H1 (cell line): ENCODE measurements at regions not wholly inside any gene's neighbourhood (a gene's known extent, or its start where the extent isn't known, plus 50 kb on each side); places are given as distances from the start of the nearest gene placed in this dataset.

Experiments
- CTCF ChIA-PET: fragments of 300-600 bp; sonication (Branson Sonifier 250); formaldehyde crosslinking; loops from one replicate; lab custom pipeline; 2021; ENCODE audit not compliant: partially characterized antibody; lab: Charles Lee
- POLR2A ChIA-PET: fragments of 300-600 bp; sonication (Branson Sonifier 250); formaldehyde crosslinking; loops from one replicate; lab custom pipeline; 2021; ENCODE audit warnings: inconsistent platforms; ENCODE audit not compliant: partially characterized antibody; lab: Charles Lee
- DNase-seq, 2 experiments: peaks; one replicate each; pipeline versions ENCODE4 v3.0.0 to v3.0.0-alpha.2; 2010 to 2022; ENCODE audit warnings: low spot score in 2 of 2, low read depth in 1 of 2, mixed read lengths in 1 of 2
- FAIRE-seq: peaks from 2 replicates; lab custom pipeline; 2011; peaks lifted over from hg19 to GRCh38; lab: Jason Lieb, UNC
- H2AFZ ChIP-seq: 2 replicates; pipeline ENCODE4 v1.8.1; 2012; ENCODE audit warnings: low read length, inconsistent platforms
- H2AK5ac ChIP-seq: 2 replicates; pipeline ENCODE4 v1.6.1; 2013; ENCODE audit warnings: low read depth, low read length
- H2BK120ac ChIP-seq: replicated peaks from 2 replicates; pipeline ENCODE3; 2013; ENCODE audit warnings: low read depth, low read length, inconsistent platforms
- H2BK12ac ChIP-seq: 2 replicates; pipeline ENCODE4 v1.6.1; 2013; ENCODE audit warnings: low read depth, low read length
- H2BK15ac ChIP-seq: 2 replicates; pipeline ENCODE4 v1.6.1; 2013; ENCODE audit warnings: low read length
- H2BK20ac ChIP-seq: 2 replicates; pipeline ENCODE4 v1.6.1; 2013; ENCODE audit warnings: low read length
- H2BK5ac ChIP-seq: 2 replicates; pipeline ENCODE4 v1.6.1; 2013; ENCODE audit warnings: low read depth, low read length
- H3K14ac ChIP-seq: 2 replicates; pipeline ENCODE4 v1.6.1; 2013; ENCODE audit warnings: inconsistent platforms; ENCODE audit not compliant: insufficient read length
- H3K18ac ChIP-seq: 2 replicates; pipeline ENCODE4 v1.6.1; 2013; ENCODE audit warnings: low read length; ENCODE audit errors: extremely low read depth
- H3K23ac ChIP-seq: 2 replicates; pipeline ENCODE4 v1.6.1; 2013; ENCODE audit warnings: inconsistent platforms; ENCODE audit not compliant: insufficient read length
- H3K23me2 ChIP-seq: 2 replicates; pipeline ENCODE4 v1.6.1; 2013; ENCODE audit warnings: low read depth, low read length
- H3K27ac ChIP-seq: 2 replicates; pipeline ENCODE4 v1.6.1; 2011; ENCODE audit warnings: low read depth, low read length, inconsistent platforms
- H3K27me3 ChIP-seq, 4 experiments: replicated peaks in 1 of 4; 1 replicate in 1 of 4; 2 replicates in 3 of 4; pipeline versions ENCODE4 v1.6.1 to v1.8.1; 2011 to 2013; ENCODE audit warnings: low read length in 3 of 4, mild to moderate bottlenecking in 3 of 4, inconsistent platforms in 2 of 4, mixed read lengths in 2 of 4, moderate library complexity in 1 of 4; ENCODE audit not compliant: control insufficient read depth in 3 of 4, insufficient read depth in 3 of 4; ENCODE audit errors: extremely low read depth in 1 of 4
- H3K36me3 ChIP-seq, 4 experiments: 2 replicates each; pipeline versions ENCODE4 v1.6.1 to v1.8.1; 2011 to 2013; ENCODE audit warnings: mild to moderate bottlenecking in 4 of 4, low read length in 3 of 4, moderate library complexity in 2 of 4, control low read depth in 1 of 4, inconsistent platforms in 1 of 4; ENCODE audit not compliant: insufficient read depth in 4 of 4, control insufficient read depth in 2 of 4
- H3K4ac ChIP-seq: replicated peaks from 2 replicates; pipeline ENCODE3; 2013; ENCODE audit warnings: low read length, low read depth, mixed read lengths, inconsistent platforms; ENCODE audit not compliant: insufficient read length
- H3K4me1 ChIP-seq, 4 experiments: replicated peaks in 1 of 4; 1 replicate in 1 of 4; 2 replicates in 3 of 4; pipeline versions ENCODE4 v1.6.1 to v1.8.1; 2011 to 2013; ENCODE audit warnings: low read length in 3 of 4, inconsistent platforms in 2 of 4, mixed read lengths in 1 of 4; ENCODE audit not compliant: insufficient read depth in 4 of 4, control insufficient read depth in 3 of 4
- H3K4me2 ChIP-seq, 2 experiments: 2 replicates each; pipeline versions ENCODE4 v1.6.1 to v1.8.1; 2011 to 2013; ENCODE audit warnings: low read depth in 2 of 2, low read length in 2 of 2, control low read depth in 1 of 2, inconsistent platforms in 1 of 2, mild to moderate bottlenecking in 1 of 2; ENCODE audit not compliant: insufficient read depth in 1 of 2
- H3K4me3 ChIP-seq, 4 experiments: fragments of 200-600, 300-600 bp in 1 of 4; sonication (generic), shearing (Covaris generic), sonication (Bioruptor Twin) in 1 of 4; 2 replicates each; pipeline versions ENCODE4 v1.5.1 to v1.8.1; 2011 to 2016; ENCODE audit warnings: low read length in 4 of 4, low read depth in 3 of 4, control low read depth in 2 of 4, inconsistent platforms in 2 of 4, mild to moderate bottlenecking in 2 of 4, mixed read lengths in 1 of 4, moderate library complexity in 1 of 4; ENCODE audit not compliant: insufficient read depth in 2 of 4; ENCODE audit errors: extremely low read depth in 1 of 4
- H3K56ac ChIP-seq: replicated peaks from 2 replicates; pipeline ENCODE3; 2013; ENCODE audit warnings: low read depth, mild to moderate bottlenecking, mixed read lengths, low read length, inconsistent platforms; ENCODE audit not compliant: insufficient read length
- H3K79me1 ChIP-seq: 2 replicates; pipeline ENCODE4 v1.6.1; 2013; ENCODE audit warnings: low read depth, low read length, control low read depth
- H3K79me2 ChIP-seq, 2 experiments: 2 replicates each; pipeline versions ENCODE4 v1.6.1 to v1.8.1; 2012 to 2013; ENCODE audit warnings: low read length in 2 of 2, mild to moderate bottlenecking in 2 of 2, inconsistent platforms in 1 of 2; ENCODE audit not compliant: insufficient read depth in 2 of 2, control insufficient read depth in 1 of 2
- H3K9ac ChIP-seq, 4 experiments: replicated peaks in 1 of 4; 1 replicate in 1 of 4; 2 replicates in 3 of 4; pipeline versions ENCODE4 v1.6.1 to v1.8.1; 2011 to 2013; ENCODE audit warnings: low read depth in 3 of 4, low read length in 3 of 4, control low read depth in 2 of 4, mild to moderate bottlenecking in 2 of 4, moderate library complexity in 2 of 4, inconsistent platforms in 1 of 4; ENCODE audit errors: extremely low read depth in 1 of 4
- H3K9me3 ChIP-seq, 2 experiments: 2 replicates each; pipeline versions ENCODE4 v1.6.1 to v1.8.1; 2012 to 2013; ENCODE audit warnings: mild to moderate bottlenecking in 2 of 2, moderate library complexity in 2 of 2, control low read depth in 1 of 2, inconsistent platforms in 1 of 2, low read depth in 1 of 2, low read length in 1 of 2, mixed read lengths in 1 of 2; ENCODE audit not compliant: insufficient read depth in 2 of 2
- H4K20me1 ChIP-seq, 2 experiments: replicated peaks in 1 of 2; 2 replicates each; pipeline versions ENCODE3 to v1.8.1; 2011 to 2013; ENCODE audit warnings: inconsistent platforms in 2 of 2, low read length in 2 of 2, mild to moderate bottlenecking in 1 of 2; ENCODE audit not compliant: insufficient read depth in 2 of 2, control insufficient read depth in 1 of 2
- H4K5ac ChIP-seq: 2 replicates; pipeline ENCODE4 v1.6.1; 2013; ENCODE audit warnings: low read length, low read depth, mixed read lengths, inconsistent platforms; ENCODE audit not compliant: insufficient read length
- H4K8ac ChIP-seq: 2 replicates; pipeline ENCODE4 v1.8.0; 2013; ENCODE audit warnings: mild to moderate bottlenecking, moderate library complexity, low read length, inconsistent platforms; ENCODE audit not compliant: insufficient read depth; ENCODE audit errors: extremely low read depth
- H4K91ac ChIP-seq: replicated peaks from 2 replicates; pipeline ENCODE3; 2013; ENCODE audit warnings: low read length, mixed read lengths, inconsistent platforms; ENCODE audit not compliant: insufficient read length
- CEBPB ChIP-seq: IDR thresholded peaks from 2 replicates; pipeline ENCODE4 v1.6.1; 2012; ENCODE audit warnings: low read depth, low read length
- FOSL1 ChIP-seq: IDR thresholded peaks from 2 replicates; pipeline ENCODE4 v1.6.1; 2011; ENCODE audit warnings: mild to moderate bottlenecking, low read depth, low read length, moderate library complexity; ENCODE audit not compliant: insufficient read depth
- HDAC2 ChIP-seq, 2 experiments: fragments of 300-600 bp in 1 of 2; sonication (generic) in 1 of 2; IDR thresholded peaks; 2 replicates each; pipeline ENCODE4 v1.6.1; 2011 to 2012; ENCODE audit warnings: low read depth in 2 of 2, low read length in 2 of 2, mild to moderate bottlenecking in 2 of 2, moderate library complexity in 2 of 2, borderline replicate concordance in 1 of 2, inconsistent platforms in 1 of 2
- HDAC6 ChIP-seq: IDR thresholded peaks from one replicate; pipeline ENCODE4 v1.7.1; 2012; ENCODE audit warnings: low read depth, mild to moderate bottlenecking, inconsistent platforms, low read length, moderate library complexity
- KDM1A ChIP-seq: fragments of 200-600, 300-600 bp; sonication (generic); IDR thresholded peaks from 2 replicates; pipeline ENCODE4 v1.7.1; 2016; ENCODE audit warnings: mild to moderate bottlenecking, low read length, borderline replicate concordance
- MAFK ChIP-seq: IDR thresholded peaks from 2 replicates; pipeline ENCODE4 v1.6.1; 2012; ENCODE audit warnings: low read depth, mild to moderate bottlenecking, improper control_type of control experiment, low read length
- POLR2A ChIP-seq, 2 experiments: IDR thresholded peaks; 1 replicate in 1 of 2; 2 replicates in 1 of 2; pipeline ENCODE4 v1.6.1; 2011; ENCODE audit warnings: low read depth in 2 of 2, low read length in 2 of 2, mild to moderate bottlenecking in 2 of 2; ENCODE audit errors: control extremely low read depth in 1 of 2
- RBBP5 ChIP-seq: IDR thresholded peaks from 2 replicates; pipeline ENCODE4 v1.7.1; 2012; ENCODE audit warnings: low read depth, mild to moderate bottlenecking, inconsistent platforms, low read length, moderate library complexity, borderline replicate concordance
- RFX5 ChIP-seq: IDR thresholded peaks from 2 replicates; pipeline ENCODE4 v1.6.1; 2011; ENCODE audit warnings: low read depth, low read length, improper control_type of control experiment, borderline replicate concordance
- SIRT6 ChIP-seq: IDR thresholded peaks from one replicate; pipeline ENCODE4 v1.7.1; 2012; ENCODE audit warnings: low read length, inconsistent platforms
- SP1 ChIP-seq: IDR thresholded peaks from 2 replicates; pipeline ENCODE4 v1.6.1; 2011; ENCODE audit warnings: low read depth, low read length
- SRF ChIP-seq: IDR thresholded peaks from 2 replicates; pipeline ENCODE4 v1.6.1; 2011; ENCODE audit warnings: mild to moderate bottlenecking, low read depth, low read length, moderate library complexity
- TAF1 ChIP-seq: IDR thresholded peaks from 2 replicates; pipeline ENCODE4 v1.6.1; 2011; ENCODE audit warnings: mild to moderate bottlenecking, low read depth, low read length
- TAF7 ChIP-seq: optimal IDR thresholded peaks from 2 replicates; pipeline ENCODE3; 2011; ENCODE audit warnings: low read depth, mild to moderate bottlenecking, inconsistent platforms, low read length, moderate library complexity, borderline replicate concordance
- ZNF274 ChIP-seq: IDR thresholded peaks from 2 replicates; pipeline ENCODE4 v1.7.0; 2012; ENCODE audit warnings: low read length, borderline replicate concordance; ENCODE audit errors: extremely low read depth
- WGBS, 2 experiments: shearing (Covaris generic) in 1 of 2; methylation state at CpG; one replicate each; pipeline versions ENCODE4 v1.1.6 to v1.1.7; 2013 to 2015; ENCODE audit warnings: low lambda C conversion rate in 2 of 2, mixed read lengths in 2 of 2, inconsistent platforms in 1 of 2, low coverage in 1 of 2, missing lambda C conversion rate in 1 of 2; ENCODE audit not compliant: insufficient replicate concordance in 2 of 2, insufficient coverage in 1 of 2, insufficient read length in 1 of 2; ENCODE audit errors: extremely low coverage in 1 of 2, missing lambda C conversion rate in 1 of 2; 5-methylcytosine and 5-hydroxymethylcytosine counted together
- TF ChIP-seq, protein P1 (sequence below): IDR thresholded peaks from 2 replicates; pipeline ENCODE4 v1.6.1; 2012; ENCODE audit warnings: inconsistent platforms

DNA sequence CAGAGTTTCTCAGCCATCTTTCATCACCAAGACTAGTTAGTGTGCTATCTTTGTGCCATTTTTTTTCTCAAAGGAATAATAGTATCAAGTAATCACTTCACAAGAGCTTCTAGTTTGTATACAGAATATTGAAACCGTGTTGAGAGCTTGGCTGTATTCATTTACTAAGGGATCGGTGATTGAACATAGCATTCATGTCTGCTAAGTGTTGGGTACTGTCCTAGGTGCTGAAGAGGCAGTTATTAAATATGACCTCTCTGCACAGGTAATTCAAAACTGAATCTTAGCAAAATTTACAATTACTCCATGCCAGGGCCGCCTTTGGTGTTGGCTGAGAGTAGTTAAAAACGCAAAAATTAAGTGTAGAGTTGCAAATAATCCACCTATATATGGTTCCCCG, 355.3 kb upstream of the RORA start:
- Histone ChIP-seq H4K20me1 (no peaks in the 10 kb centered on the region), H2BK120ac (no peak overlapping the region), H3K79me1 (no peaks in the 10 kb centered on the region), H3K4me2 (no peak overlapping the region), H3K4me1 (no peaks in the 10 kb centered on the region), H4K91ac (no peak overlapping the region), H3K14ac (no peak overlapping the region), H2BK5ac (no peak overlapping the region), H3K27me3 (no peaks in the 10 kb centered on the region), H4K5ac (no peak overlapping the region), H2AFZ (no peak overlapping the region), H3K36me3 (no peaks in the 10 kb centered on the region), H3K79me2 (no peaks in the 10 kb centered on the region), H3K23me2 (no peaks in the 10 kb centered on the region; the same call in 1 of the 2 replicates), H3K9me3 (no peaks in the 10 kb centered on the region), H3K4ac (no peak overlapping the region), H3K27ac (no peak overlapping the region), H3K18ac (no peak overlapping the region), H3K9ac (no peak overlapping the region), H2BK20ac (no peak overlapping the region), H3K56ac (no peak overlapping the region), H3K23ac (no peak overlapping the region), H3K4me3 (no peak overlapping the region), H2BK15ac (no peak overlapping the region), H2BK12ac (no peak overlapping the region), H2AK5ac (no peak overlapping the region), H4K8ac (no peak overlapping the region)
- no peak for DNase-seq
- POLR2A ChIA-PET: no interaction called here
- no peak for FAIRE-seq
- WGBS, 2 experiments: 90% methylated on average over 5 of the region's 5 CpGs; no CpG with 5 or more reads in 1 of the 2 experiments
- CTCF ChIA-PET: no interaction called here
- TF ChIP-seq KDM1A (no peak), POLR2A (IDR thresholded peaks at IDR 0.05; ENCODE audit: control extremely low read depth in 1 of 2, low read depth in 2 of 2, low read length in 2 of 2) (no peak), HDAC6 (no peak), SRF (no peak), TAF7 (no peak), MAFK (no peak), RBBP5 (no peak), TAF1 (no peak), RFX5 (no peak), HDAC2 (IDR thresholded peaks at IDR 0.05; ENCODE audit: borderline replicate concordance in 1 of 2, low read depth in 2 of 2, low read length in 2 of 2) (no peak), ZNF274 (no peak), SIRT6 (no peak), SP1 (no peak), CEBPB (no peak), FOSL1 (no peak)
- TF ChIP-seq, protein P1, sequence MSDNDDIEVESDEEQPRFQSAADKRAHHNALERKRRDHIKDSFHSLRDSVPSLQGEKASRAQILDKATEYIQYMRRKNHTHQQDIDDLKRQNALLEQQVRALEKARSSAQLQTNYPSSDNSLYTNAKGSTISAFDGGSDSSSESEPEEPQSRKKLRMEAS: no peak
